22Rv1 (cell line): ENCODE measurements at regions not wholly inside any gene's neighbourhood (a gene's known extent, or its start where the extent isn't known, plus 50 kb on each side); places are given as distances from the start of the nearest gene placed in this dataset.

Experiments used
- ZFX ChIP-seq: fragments of 450-650 bp; IDR thresholded peaks from 2 replicates; pipeline ENCODE4 v1.6.1; 2017; ENCODE audit warnings: antibody characterized with exemption, borderline replicate concordance
- TF ChIP-seq, protein P1 (sequence below): fragments of 450-650 bp; IDR thresholded peaks from 2 replicates; pipeline ENCODE4 v1.5.1; 2017; ENCODE audit warnings: mild to moderate bottlenecking

GRCh38 chr2:176491172-176491904 lies 222.1 kb downstream of the MTX2 start:
- TF ChIP-seq, protein P1, sequence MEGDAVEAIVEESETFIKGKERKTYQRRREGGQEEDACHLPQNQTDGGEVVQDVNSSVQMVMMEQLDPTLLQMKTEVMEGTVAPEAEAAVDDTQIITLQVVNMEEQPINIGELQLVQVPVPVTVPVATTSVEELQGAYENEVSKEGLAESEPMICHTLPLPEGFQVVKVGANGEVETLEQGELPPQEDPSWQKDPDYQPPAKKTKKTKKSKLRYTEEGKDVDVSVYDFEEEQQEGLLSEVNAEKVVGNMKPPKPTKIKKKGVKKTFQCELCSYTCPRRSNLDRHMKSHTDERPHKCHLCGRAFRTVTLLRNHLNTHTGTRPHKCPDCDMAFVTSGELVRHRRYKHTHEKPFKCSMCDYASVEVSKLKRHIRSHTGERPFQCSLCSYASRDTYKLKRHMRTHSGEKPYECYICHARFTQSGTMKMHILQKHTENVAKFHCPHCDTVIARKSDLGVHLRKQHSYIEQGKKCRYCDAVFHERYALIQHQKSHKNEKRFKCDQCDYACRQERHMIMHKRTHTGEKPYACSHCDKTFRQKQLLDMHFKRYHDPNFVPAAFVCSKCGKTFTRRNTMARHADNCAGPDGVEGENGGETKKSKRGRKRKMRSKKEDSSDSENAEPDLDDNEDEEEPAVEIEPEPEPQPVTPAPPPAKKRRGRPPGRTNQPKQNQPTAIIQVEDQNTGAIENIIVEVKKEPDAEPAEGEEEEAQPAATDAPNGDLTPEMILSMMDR: no peak
- no peak for TF ChIP-seq ZFX
